Karpas-422 (cell line): ENCODE measurements at regions not wholly inside any gene's neighbourhood (a gene's known extent, or its start where the extent isn't known, plus 50 kb on each side); places are given as distances from the start of the nearest gene placed in this dataset.
"Not testable (repeated sequence)": the region's sequence is repeated elsewhere in the genome, so short reads cannot be mapped to it uniquely, and the experiment has no call there.

Experiments
- DNase-seq: peaks from one replicate; pipeline ENCODE4 v3.0.0-alpha.2; 2015
- H2AFZ ChIP-seq: fragments of 200-600 bp; sonication (generic); 2 replicates; pipeline ENCODE4 v1.6.1; 2014; ENCODE audit warnings: antibody characterized with exemption, low read length, mixed read lengths
- H3K27ac ChIP-seq: fragments of 200-600 bp; sonication (generic); 2 replicates; pipeline ENCODE4 v1.5.1; 2014; ENCODE audit warnings: mild to moderate bottlenecking, low read length, moderate library complexity
- H3K27me3 ChIP-seq: fragments of 200-600 bp; sonication (generic); 2 replicates; pipeline ENCODE4 v1.6.1; 2014; ENCODE audit warnings: low read length, mixed read lengths
- H3K36me3 ChIP-seq: fragments of 200-600 bp; sonication (generic); 2 replicates; pipeline ENCODE4 v1.6.1; 2014; ENCODE audit warnings: low read length, mixed read lengths; ENCODE audit not compliant: insufficient read depth
- H3K4me1 ChIP-seq: fragments of 200-600 bp; sonication (generic); 2 replicates; pipeline ENCODE4 v1.6.1; 2014; ENCODE audit warnings: mild to moderate bottlenecking, low read length, mixed read lengths
- H3K4me2 ChIP-seq: fragments of 200-600 bp; sonication (generic); 2 replicates; pipeline ENCODE4 v1.6.1; 2014; ENCODE audit warnings: low read length, low read depth, mild to moderate bottlenecking; ENCODE audit not compliant: poor library complexity, severe bottlenecking
- H3K4me3 ChIP-seq: fragments of 200-600 bp; sonication (generic); 2 replicates; pipeline ENCODE4 v1.5.1; 2014; ENCODE audit warnings: mild to moderate bottlenecking, antibody characterized with exemption, low read length, mixed read lengths
- H3K79me2 ChIP-seq: fragments of 200-600 bp; sonication (generic); 2 replicates; pipeline ENCODE4 v1.6.1; 2014; ENCODE audit warnings: mild to moderate bottlenecking, low read length, mixed read lengths
- H3K9ac ChIP-seq: fragments of 200-600 bp; sonication (generic); 2 replicates; pipeline ENCODE4 v1.6.0; 2014; ENCODE audit warnings: low read length
- H3K9me2 ChIP-seq: fragments of 200-600 bp; sonication (generic), shearing (Covaris generic); replicated peaks from 2 replicates; pipeline ENCODE4 v1.6.0; 2014; ENCODE audit warnings: mild to moderate bottlenecking, low read length, moderate library complexity; ENCODE audit not compliant: insufficient read depth
- H3K9me3 ChIP-seq: fragments of 300-700, 200-600 bp; sonication (generic); 2 replicates; pipeline ENCODE4 v1.6.1; 2014; ENCODE audit warnings: low read length, mixed read lengths
- H4K20me1 ChIP-seq: fragments of 200-600 bp; sonication (generic); 2 replicates; pipeline ENCODE4 v1.6.1; 2014; ENCODE audit warnings: mild to moderate bottlenecking, antibody characterized with exemption, low read length, low read depth; ENCODE audit not compliant: insufficient read depth

DNA sequence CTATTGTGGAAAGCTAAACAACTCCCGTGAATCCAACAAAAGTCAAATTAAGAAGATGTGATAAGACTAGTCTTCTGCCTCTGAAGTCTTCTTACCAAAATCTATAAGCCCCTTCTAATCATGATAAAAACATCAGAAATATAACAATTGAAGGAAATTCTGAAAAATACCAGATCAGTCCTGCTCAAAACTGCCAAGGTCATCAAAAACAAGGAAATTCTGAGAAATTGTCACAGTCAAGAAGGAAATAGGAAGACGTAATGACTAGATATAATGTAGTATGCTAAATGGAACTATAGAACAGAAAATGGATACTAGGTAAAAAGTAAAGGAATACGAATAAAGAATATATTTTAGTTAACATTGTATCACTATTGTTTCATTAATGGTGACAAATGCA, 314.0 kb downstream of the TMX3 start:
- Histone ChIP-seq H3K27me3 (no peaks in the 10 kb centered on the region), H4K20me1 (no peaks in the 10 kb centered on the region), H3K9ac (no peak overlapping the region), H3K79me2 (no peaks in the 10 kb centered on the region), H3K4me3 (no peak overlapping the region), H3K4me2 (no peak overlapping the region), H3K9me3 (peaks cover 12% of the 10 kb centered on the region), H3K27ac (no peak overlapping the region), H3K9me2 (no peaks in the 10 kb centered on the region), H3K4me1 (no peaks in the 10 kb centered on the region), H3K36me3 (no peaks in the 10 kb centered on the region), H2AFZ (no peak overlapping the region)
- no peak for DNase-seq

DNA sequence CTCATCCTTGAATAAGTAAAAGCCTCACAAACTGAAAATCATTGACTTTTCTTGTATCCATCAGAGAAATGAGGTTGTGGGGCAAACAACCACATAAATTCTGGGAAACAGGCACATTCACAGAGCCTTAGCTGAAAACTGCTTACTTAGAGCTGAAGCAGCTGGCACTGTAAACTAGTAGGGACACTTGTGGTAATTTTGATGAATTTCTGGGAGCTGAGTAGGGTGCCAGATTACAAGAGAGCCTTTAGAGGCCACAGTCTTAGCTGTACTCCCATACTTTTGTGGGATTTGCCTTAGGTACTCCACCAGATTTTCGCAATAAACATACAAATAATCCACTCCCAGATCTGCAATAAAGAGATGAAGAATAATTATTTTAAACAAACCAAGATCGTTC, 315.2 kb downstream of the TMX3 start:
- Histone ChIP-seq H3K9ac (no peak overlapping the region), H3K27ac (no peak overlapping the region), H3K9me2 (no peaks in the 10 kb centered on the region), H3K9me3 (peaks cover 15% of the 10 kb centered on the region), H3K79me2 (no peaks in the 10 kb centered on the region), H3K4me1 (no peaks in the 10 kb centered on the region), H3K36me3 (no peaks in the 10 kb centered on the region), H3K4me3 (no peak overlapping the region), H2AFZ (no peak overlapping the region), H3K4me2 (no peak overlapping the region), H3K27me3 (no peaks in the 10 kb centered on the region), H4K20me1 (no peaks in the 10 kb centered on the region)
- no peak for DNase-seq

DNA sequence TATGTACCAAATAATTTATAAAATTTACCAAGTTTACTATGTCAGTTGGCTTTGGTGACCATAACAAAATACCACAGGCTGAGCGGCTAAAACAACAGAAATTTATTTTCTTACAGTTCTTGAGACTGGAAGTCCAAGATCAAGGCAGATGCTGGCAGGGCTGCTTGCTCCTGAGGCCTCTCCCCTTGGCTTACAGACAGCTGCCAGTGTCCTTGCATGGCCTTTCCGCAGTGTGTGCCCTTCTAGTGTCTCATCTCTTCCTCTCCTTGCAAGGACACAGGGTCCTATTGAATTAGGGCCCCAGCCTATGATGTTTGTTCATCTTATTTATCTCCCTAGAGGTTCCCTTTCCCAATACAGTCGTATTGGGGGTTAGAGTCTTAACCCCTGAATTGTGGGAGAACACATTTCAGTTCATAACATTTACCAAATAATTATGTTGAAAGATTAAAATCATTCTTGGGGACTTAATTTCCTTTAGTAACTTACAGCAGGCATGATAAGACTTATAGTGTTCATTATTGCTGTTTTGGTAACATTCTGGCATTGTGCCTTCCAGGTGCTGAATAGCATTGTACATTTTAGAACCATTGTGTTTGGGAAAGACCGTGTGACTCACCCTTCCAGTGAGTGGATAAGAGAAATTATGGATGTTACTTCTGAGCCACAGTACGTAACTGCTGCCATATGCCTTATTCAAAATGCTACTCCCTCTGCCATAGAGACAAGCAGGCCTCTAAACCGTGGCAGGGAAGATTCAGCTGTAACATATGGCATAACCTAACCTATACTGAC, 317.5 kb downstream of the TMX3 start:
- DNase-seq: no peak
- H3K9me2 ChIP-seq: no peaks in the 10 kb centered on the region
- no peak overlapping the region for H3K9ac ChIP-seq

DNA sequence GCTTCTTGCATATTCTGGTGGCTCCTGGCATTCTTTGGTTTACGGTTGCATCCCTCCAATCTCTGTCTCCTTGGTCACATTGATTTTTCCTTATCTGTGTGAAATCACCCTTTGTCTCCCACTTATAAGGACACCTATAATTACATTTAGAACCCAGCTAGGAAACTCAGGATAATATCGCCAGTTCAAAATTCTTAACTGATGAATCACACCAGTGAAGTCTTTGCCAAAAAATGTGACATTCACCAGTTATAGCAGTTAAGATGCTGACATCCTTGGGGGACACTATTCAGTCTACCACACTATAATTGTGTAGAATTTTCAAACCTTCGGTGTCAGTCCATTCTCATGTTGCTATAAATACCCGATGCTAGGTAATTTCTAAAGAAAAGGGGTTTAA, 320.2 kb downstream of the TMX3 start:
- Histone ChIP-seq H3K27ac (no peak overlapping the region), H3K79me2 (no peaks in the 10 kb centered on the region), H3K4me3 (no peak overlapping the region), H3K4me2 (no peak overlapping the region), H3K9me2 (no peaks in the 10 kb centered on the region; the same call in 1 of the 2 replicates), H3K9me3 (peaks cover 26% of the 10 kb centered on the region), H3K4me1 (no peaks in the 10 kb centered on the region), H2AFZ (no peak overlapping the region), H3K9ac (no peak overlapping the region), H3K27me3 (no peaks in the 10 kb centered on the region), H3K36me3 (no peaks in the 10 kb centered on the region), H4K20me1 (no peaks in the 10 kb centered on the region)
- no peak for DNase-seq

More for the DNA sequence above, 317.5 kb downstream of the TMX3 start:
- Histone ChIP-seq H3K4me3 (no peak overlapping the region), H3K4me2 (no peak overlapping the region), H3K79me2 (no peaks in the 10 kb centered on the region), H3K9me3 (peaks cover 17% of the 10 kb centered on the region), H3K27me3 (no peaks in the 10 kb centered on the region), H3K4me1 (no peaks in the 10 kb centered on the region), H3K27ac (no peak overlapping the region), H3K36me3 (no peaks in the 10 kb centered on the region), H4K20me1 (no peaks in the 10 kb centered on the region), H2AFZ (no peak overlapping the region)

DNA sequence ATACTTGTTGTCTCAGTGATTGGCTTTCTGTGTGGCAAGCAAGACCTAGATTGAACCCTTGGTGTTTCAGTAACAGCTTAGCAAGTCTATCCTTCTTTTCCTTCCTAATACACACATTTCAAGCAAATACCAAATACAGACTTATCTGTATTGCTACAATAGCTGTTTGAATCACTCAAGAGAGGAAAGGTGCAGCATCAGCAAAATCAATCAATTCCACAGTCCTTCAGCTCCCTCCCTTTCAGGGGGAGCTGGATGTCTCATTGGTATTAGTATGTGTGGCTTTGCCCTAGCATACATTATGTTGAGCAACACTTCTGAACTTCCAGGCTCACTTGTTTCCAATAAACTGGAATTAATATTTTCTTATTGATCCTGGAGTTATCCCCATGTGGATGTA, 323.1 kb downstream of the TMX3 start:
- Histone ChIP-seq H3K27ac (no peak overlapping the region), H4K20me1 (no peaks in the 10 kb centered on the region), H3K79me2 (no peaks in the 10 kb centered on the region), H3K9ac (no peak overlapping the region), H3K4me1 (no peaks in the 10 kb centered on the region), H2AFZ (no peak overlapping the region), H3K9me3 (peaks cover 27% of the 10 kb centered on the region), H3K36me3 (no peaks in the 10 kb centered on the region), H3K9me2 (peaks cover 3% of the 10 kb centered on the region; the same call in 1 of the 2 replicates), H3K4me2 (no peak overlapping the region), H3K4me3 (no peak overlapping the region), H3K27me3 (no peaks in the 10 kb centered on the region)
- DNase-seq: no peak

DNA sequence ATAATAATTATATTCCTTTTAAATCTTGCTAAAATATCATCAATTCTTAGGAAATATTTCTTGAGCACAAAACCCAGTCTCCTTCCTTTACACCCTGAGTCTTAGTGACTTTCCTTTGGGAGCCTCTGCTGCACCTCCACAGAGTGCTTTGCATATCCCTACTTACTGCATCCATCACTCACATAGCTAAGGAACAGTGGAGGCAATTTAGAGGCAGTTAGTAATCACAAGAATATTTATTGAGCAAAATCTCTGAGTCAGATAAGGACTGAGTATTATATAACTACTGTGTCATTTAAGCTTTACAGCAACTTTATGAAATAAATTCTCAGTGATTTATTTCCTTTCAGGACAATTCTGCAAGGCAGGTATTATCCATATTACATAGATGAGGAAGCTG, 327.7 kb downstream of the TMX3 start:
- Histone ChIP-seq H3K27me3 (no peaks in the 10 kb centered on the region), H3K79me2 (no peaks in the 10 kb centered on the region), H3K27ac (no peak overlapping the region), H3K9me2 (peaks cover 3% of the 10 kb centered on the region; the same call in 1 of the 2 replicates), H3K4me1 (no peaks in the 10 kb centered on the region), H3K4me2 (no peak overlapping the region), H3K9ac (no peak overlapping the region), H3K4me3 (no peak overlapping the region), H4K20me1 (no peaks in the 10 kb centered on the region), H2AFZ (no peak overlapping the region), H3K36me3 (no peaks in the 10 kb centered on the region), H3K9me3 (peaks cover 20% of the 10 kb centered on the region)
- DNase-seq: no peak

DNA sequence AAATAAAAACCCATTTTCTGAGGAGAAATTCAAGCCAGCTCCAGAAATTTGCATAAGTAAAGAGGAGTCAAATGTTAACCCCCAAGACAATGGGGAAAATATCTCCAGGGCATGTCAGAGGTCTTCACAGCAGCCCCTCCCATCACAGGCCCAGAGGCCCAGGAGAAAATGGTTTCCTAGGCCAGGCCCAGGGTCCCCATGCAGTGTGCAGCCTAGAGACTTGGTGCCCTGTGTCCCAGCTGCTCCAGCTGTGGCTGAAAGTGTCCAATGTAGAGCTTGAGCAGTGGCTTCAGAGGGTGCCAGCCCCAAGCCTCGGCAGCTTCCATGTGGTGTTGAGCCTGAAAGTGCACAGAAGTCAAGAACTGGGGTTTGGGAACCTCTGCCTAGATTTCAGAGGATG, 330.9 kb downstream of the TMX3 start:
- not testable (repeated sequence) for H3K9ac ChIP-seq, H3K4me3 ChIP-seq, H3K79me2 ChIP-seq

DNA sequence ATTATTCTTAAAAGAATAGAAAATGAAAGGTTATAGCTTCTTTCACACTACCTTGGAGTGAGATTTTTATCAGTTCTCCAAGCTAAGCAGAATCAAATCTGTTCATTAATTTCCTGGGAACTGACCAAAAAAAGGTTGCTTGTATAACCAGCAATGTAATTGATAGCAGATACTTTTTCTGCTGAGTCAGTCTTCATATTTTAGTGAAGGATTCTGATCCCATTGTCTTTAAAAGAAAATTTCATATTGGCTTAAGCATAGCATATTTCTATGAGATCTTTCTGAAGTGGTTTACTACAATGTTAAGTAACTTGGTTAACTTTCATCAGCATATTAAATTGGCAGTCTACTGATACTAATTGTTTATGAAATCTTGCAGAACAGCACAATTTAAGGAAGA, 338.0 kb downstream of the TMX3 start:
- H3K79me2 ChIP-seq: no peaks in the 10 kb centered on the region
- H4K20me1 ChIP-seq: no peaks in the 10 kb centered on the region
- H3K4me1 ChIP-seq: no peaks in the 10 kb centered on the region
- no peaks in the 10 kb centered on the region for H3K36me3 ChIP-seq
- H3K9me2 ChIP-seq: no peaks in the 10 kb centered on the region
- no peak overlapping the region for H3K4me3 ChIP-seq
- H3K27ac ChIP-seq: no peak overlapping the region
- H3K4me2 ChIP-seq: no peak overlapping the region
- H3K9me3 ChIP-seq: peaks cover 37% of the 10 kb centered on the region
- no peak overlapping the region for H2AFZ ChIP-seq
- no peak overlapping the region for H3K9ac ChIP-seq
- DNase-seq: no peak
- no peaks in the 10 kb centered on the region for H3K27me3 ChIP-seq

More for the DNA sequence above, 330.9 kb downstream of the TMX3 start:
- not testable (repeated sequence) for H2AFZ ChIP-seq, H3K4me1 ChIP-seq, DNase-seq, H3K27ac ChIP-seq, H3K27me3 ChIP-seq, H3K36me3 ChIP-seq, H4K20me1 ChIP-seq, H3K4me2 ChIP-seq, H3K9me2 ChIP-seq
- peaks cover 22% of the 10 kb centered on the region for H3K9me3 ChIP-seq
